ENCODE measurements at regions not wholly inside any gene's neighbourhood (a gene's known extent, or its start where the extent isn't known, plus 50 kb on each side); places are given as distances from the start of the nearest gene placed in this dataset.

DNA sequence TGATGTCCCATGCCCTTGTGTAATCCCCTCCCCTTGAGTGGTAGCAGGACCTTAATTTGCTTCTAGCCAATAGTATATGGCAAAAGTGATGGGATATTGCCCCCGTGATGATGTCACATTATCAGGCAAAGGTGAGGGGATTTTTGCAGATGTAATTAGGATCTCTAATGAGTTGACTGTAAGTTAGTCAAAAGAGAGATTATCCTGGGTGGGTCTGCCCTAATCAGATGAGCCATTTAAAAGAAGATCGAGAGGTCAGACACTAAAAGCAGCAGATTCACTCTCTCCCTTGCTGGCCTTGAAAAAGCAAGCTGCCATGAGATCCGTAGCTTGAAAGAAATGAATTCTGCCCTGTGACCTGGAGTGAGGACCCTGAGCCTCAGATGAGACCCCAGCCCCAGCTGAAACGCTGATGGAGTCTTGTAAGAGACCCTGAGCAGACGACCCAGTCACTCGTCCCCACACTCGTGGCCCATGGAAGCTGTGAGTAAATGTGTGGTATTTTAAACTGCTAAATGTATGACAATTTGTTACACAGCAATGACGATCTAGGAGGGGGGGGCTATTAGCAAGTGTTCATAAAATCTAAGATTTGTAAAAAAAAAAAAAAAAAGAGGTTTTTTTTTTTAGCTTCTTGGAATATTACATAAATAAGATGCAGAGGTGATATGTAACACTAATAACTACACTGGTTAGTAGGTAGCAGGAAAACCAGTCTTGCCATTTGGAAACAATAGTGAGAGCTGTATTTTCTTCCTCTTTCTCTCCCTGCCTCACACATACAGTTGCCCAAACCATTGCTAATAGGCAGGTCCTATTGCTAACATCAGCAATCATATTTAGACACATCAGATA, 50.3 kb upstream of the TARBP1 start:
- peak overlapping the region; percentile 99 to 100 for H3K27ac ChIP-seq
- H3K4me3 ChIP-seq: no peak overlapping the region
- TF ChIP-seq POLR2A (IDR thresholded peaks at IDR 0.05) (no peak), POLR2AphosphoS5 (IDR thresholded peaks at IDR 0.05) (no peak)
- TF ChIP-seq, protein P1, sequence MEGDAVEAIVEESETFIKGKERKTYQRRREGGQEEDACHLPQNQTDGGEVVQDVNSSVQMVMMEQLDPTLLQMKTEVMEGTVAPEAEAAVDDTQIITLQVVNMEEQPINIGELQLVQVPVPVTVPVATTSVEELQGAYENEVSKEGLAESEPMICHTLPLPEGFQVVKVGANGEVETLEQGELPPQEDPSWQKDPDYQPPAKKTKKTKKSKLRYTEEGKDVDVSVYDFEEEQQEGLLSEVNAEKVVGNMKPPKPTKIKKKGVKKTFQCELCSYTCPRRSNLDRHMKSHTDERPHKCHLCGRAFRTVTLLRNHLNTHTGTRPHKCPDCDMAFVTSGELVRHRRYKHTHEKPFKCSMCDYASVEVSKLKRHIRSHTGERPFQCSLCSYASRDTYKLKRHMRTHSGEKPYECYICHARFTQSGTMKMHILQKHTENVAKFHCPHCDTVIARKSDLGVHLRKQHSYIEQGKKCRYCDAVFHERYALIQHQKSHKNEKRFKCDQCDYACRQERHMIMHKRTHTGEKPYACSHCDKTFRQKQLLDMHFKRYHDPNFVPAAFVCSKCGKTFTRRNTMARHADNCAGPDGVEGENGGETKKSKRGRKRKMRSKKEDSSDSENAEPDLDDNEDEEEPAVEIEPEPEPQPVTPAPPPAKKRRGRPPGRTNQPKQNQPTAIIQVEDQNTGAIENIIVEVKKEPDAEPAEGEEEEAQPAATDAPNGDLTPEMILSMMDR (IDR thresholded peaks at IDR 0.05): no peak
- intact Hi-C loops (cut with DNase I): no loop called here
- no peak for DNase-seq (ENCODE audit: low spot score)
- WGBS: 90% methylated on average over 8 of the region's 8 CpGs
- no peaks in the 10 kb centered on the region for H3K9me3 ChIP-seq
- no peaks in the 10 kb centered on the region for H3K36me3 ChIP-seq
- no peaks in the 10 kb centered on the region for H3K27me3 ChIP-seq (replicated peaks; ENCODE audit: insufficient read depth)
- peaks cover 27% of the 10 kb centered on the region for H3K4me1 ChIP-seq (replicated peaks)

All from prostate gland (tissue), 2 donors.